ENCODE measurements at regions not wholly inside any gene's neighbourhood (a gene's known extent, or its start where the extent isn't known, plus 50 kb on each side); places are given as distances from the start of the nearest gene placed in this dataset.

- TF ChIP-seq EZH2phosphoT487 (IDR thresholded peaks at IDR 0.05; ENCODE audit: low read depth) = no peak
- TF ChIP-seq, protein P1, sequence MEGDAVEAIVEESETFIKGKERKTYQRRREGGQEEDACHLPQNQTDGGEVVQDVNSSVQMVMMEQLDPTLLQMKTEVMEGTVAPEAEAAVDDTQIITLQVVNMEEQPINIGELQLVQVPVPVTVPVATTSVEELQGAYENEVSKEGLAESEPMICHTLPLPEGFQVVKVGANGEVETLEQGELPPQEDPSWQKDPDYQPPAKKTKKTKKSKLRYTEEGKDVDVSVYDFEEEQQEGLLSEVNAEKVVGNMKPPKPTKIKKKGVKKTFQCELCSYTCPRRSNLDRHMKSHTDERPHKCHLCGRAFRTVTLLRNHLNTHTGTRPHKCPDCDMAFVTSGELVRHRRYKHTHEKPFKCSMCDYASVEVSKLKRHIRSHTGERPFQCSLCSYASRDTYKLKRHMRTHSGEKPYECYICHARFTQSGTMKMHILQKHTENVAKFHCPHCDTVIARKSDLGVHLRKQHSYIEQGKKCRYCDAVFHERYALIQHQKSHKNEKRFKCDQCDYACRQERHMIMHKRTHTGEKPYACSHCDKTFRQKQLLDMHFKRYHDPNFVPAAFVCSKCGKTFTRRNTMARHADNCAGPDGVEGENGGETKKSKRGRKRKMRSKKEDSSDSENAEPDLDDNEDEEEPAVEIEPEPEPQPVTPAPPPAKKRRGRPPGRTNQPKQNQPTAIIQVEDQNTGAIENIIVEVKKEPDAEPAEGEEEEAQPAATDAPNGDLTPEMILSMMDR (IDR thresholded peaks at IDR 0.05; ENCODE audit: low read depth, low read length) = no peak
Measured at GRCh38 chr7:41847151-41847550, 144.3 kb upstream of the INHBA start.
